ENCODE measurements at regions not wholly inside any gene's neighbourhood (a gene's known extent, or its start where the extent isn't known, plus 50 kb on each side); places are given as distances from the start of the nearest gene placed in this dataset.

DNA sequence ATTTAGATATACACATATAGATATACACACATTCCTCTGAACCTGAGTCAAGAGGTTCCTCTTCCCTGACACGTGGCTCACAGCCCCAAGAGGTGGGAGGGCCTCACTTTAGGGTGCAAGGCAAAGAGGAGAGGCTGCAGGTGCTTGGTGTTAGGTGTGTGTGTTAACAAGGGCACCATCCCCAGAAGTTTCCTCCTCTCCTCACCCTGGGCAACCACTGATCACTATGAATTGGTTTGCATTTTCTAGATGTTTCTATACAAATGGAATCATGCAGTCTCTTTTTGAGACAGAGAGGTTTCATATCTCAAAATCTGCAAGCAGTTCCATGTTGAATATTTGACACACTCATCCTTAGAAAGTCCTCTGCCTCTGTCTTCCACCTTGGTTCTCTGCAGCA, 120.9 kb upstream of the NECTIN1 start:
- Histone ChIP-seq H3K27ac (ENCODE audit: low read depth in 1 of 2, low read length in 1 of 2) (no peak overlapping the region), H3K36me3 (ENCODE audit: control insufficient read depth in 4 of 4, insufficient read depth in 4 of 4, low read length in 4 of 4) (no peaks in the 10 kb centered on the region), H3K4me3 (no peak overlapping the region), H3K9ac (ENCODE audit: insufficient read depth in 1 of 2, low read length in 2 of 2) (no peak overlapping the region), H3K9me3 (ENCODE audit: control insufficient read depth in 4 of 4, insufficient read depth in 3 of 4, low read length in 3 of 4) (peaks cover 0 to 20% (median 0%) of the 10 kb centered on the region in 4 donors), H3K4me1 (ENCODE audit: control insufficient read depth in 5 of 5, insufficient read depth in 5 of 5, low read length in 5 of 5) (peaks cover 0 to 2% (median 0%) of the 10 kb centered on the region in 5 donors), H3K27me3 (ENCODE audit: control insufficient read depth in 3 of 3, insufficient read depth in 3 of 3, low read length in 2 of 3) (no peaks in the 10 kb centered on the region)
- DNase-seq (no peak), ATAC-seq (ENCODE audit: insufficient read depth, low FRiP score) (no peak)
- TF ChIP-seq, protein P1, sequence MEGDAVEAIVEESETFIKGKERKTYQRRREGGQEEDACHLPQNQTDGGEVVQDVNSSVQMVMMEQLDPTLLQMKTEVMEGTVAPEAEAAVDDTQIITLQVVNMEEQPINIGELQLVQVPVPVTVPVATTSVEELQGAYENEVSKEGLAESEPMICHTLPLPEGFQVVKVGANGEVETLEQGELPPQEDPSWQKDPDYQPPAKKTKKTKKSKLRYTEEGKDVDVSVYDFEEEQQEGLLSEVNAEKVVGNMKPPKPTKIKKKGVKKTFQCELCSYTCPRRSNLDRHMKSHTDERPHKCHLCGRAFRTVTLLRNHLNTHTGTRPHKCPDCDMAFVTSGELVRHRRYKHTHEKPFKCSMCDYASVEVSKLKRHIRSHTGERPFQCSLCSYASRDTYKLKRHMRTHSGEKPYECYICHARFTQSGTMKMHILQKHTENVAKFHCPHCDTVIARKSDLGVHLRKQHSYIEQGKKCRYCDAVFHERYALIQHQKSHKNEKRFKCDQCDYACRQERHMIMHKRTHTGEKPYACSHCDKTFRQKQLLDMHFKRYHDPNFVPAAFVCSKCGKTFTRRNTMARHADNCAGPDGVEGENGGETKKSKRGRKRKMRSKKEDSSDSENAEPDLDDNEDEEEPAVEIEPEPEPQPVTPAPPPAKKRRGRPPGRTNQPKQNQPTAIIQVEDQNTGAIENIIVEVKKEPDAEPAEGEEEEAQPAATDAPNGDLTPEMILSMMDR (IDR thresholded peaks at IDR 0.05; ENCODE audit: control extremely low read depth, extremely low read depth), result no peak
- 9% methylated on average over 1 of the region's 1 CpG for WGBS, 2 donors

DNA sequence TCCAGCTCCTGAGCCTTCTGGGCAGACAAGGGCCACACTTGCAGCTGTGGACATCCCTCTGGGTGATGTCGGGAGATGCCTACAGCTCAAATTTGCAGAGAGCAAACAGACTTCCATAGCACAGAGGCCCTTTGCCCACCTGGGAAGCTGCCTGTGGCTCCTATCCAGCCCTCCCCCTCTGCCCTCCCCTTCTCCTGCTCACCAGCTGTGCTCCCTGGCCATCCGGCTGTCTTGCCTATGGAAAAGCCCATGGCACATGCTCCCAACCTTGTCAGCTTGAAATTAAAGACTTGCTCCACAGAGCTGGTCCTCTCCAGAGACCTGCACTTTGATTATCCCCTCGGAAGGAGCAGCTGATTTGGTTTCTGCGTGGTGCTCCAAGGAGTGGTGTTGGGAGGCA, 118.9 kb upstream of the NECTIN1 start:
- 56 to 66% methylated on average over 4 of the region's 4 CpGs for WGBS, 2 donors
- TF ChIP-seq, protein P1 (IDR thresholded peaks at IDR 0.05; ENCODE audit: control extremely low read depth, extremely low read depth), result no peak
- Histone ChIP-seq H3K27ac (ENCODE audit: low read depth in 1 of 2, low read length in 1 of 2) (no peak overlapping the region), H3K36me3 (ENCODE audit: control insufficient read depth in 4 of 4, insufficient read depth in 4 of 4, low read length in 4 of 4) (no peaks in the 10 kb centered on the region), H3K4me1 (ENCODE audit: control insufficient read depth in 5 of 5, insufficient read depth in 5 of 5, low read length in 5 of 5) (no peaks in the 10 kb centered on the region), H3K27me3 (ENCODE audit: control insufficient read depth in 3 of 3, insufficient read depth in 3 of 3, low read length in 2 of 3) (no peaks in the 10 kb centered on the region), H3K9me3 (ENCODE audit: control insufficient read depth in 4 of 4, insufficient read depth in 3 of 4, low read length in 3 of 4) (peaks cover 0 to 22% (median 0%) of the 10 kb centered on the region in 4 donors), H3K4me3 (no peak overlapping the region), H3K9ac (ENCODE audit: insufficient read depth in 1 of 2, low read length in 2 of 2) (no peak overlapping the region)
- DNase-seq (no peak), ATAC-seq (ENCODE audit: insufficient read depth, low FRiP score) (no peak)

DNA sequence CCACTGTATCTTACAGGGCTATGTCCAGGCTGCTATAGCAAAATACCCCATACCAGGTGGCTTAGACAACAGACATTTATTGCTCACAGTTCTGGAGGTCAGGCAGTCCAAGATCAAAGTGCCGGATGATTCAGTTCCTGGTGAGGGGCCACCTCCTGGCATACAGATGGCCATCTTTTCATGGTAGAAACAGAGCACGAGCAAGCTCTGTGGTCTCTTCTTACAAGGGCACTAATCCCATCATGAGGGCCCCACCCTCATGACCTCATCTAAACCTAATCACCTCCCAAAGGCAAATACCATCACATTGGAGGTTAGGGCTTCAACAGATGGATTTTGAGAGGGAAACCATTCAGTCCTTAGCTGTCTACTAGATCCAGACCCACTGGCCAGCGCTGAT, 117.4 kb upstream of the NECTIN1 start:
- no peak overlapping the region for H3K9ac ChIP-seq (ENCODE audit: insufficient read depth in 1 of 2, low read length in 2 of 2)
- ATAC-seq (ENCODE audit: insufficient read depth, low FRiP score) (no peak), DNase-seq (no peak)
- no peaks in the 10 kb centered on the region for H3K27me3 ChIP-seq (ENCODE audit: control insufficient read depth in 3 of 3, insufficient read depth in 3 of 3, low read length in 2 of 3)
- H3K27ac ChIP-seq (ENCODE audit: low read depth in 1 of 2, low read length in 1 of 2), result no peak overlapping the region
- WGBS, 2 donors, result 92 to 95% methylated on average over 3 of the region's 3 CpGs
- peaks cover 0 to 22% (median 0%) of the 10 kb centered on the region in 4 donors for H3K9me3 ChIP-seq (ENCODE audit: control insufficient read depth in 4 of 4, insufficient read depth in 3 of 4, low read length in 3 of 4)
- TF ChIP-seq, protein P1 (IDR thresholded peaks at IDR 0.05; ENCODE audit: control extremely low read depth, extremely low read depth), result no peak
- H3K4me3 ChIP-seq, result no peak overlapping the region
- H3K4me1 ChIP-seq (ENCODE audit: control insufficient read depth in 5 of 5, insufficient read depth in 5 of 5, low read length in 5 of 5), result no peaks in the 10 kb centered on the region
- H3K36me3 ChIP-seq (ENCODE audit: control insufficient read depth in 4 of 4, insufficient read depth in 4 of 4, low read length in 4 of 4), result no peaks in the 10 kb centered on the region

DNA sequence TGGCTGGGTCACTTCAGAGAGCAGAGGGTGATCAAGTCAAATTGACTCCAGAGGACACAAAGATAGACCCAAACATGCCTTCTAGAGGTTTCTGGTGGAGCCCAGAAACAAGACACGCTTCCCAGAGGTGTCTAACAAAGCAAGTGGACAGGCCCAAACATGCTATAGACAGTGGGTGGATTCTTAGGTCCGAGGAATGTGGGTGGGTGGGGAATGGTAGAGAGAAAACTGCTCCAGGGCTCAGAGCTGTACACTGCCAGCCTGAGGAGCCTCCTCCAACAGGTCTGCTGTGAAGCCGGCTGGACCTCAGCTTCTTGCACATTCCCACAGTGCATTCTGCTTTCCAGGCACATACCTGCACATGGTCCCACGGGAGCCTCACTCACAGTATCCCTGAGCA, 116.8 kb upstream of the NECTIN1 start:
- H3K9me3 ChIP-seq (ENCODE audit: control insufficient read depth in 4 of 4, insufficient read depth in 3 of 4, low read length in 3 of 4), result peaks cover 0 to 22% (median 0%) of the 10 kb centered on the region in 4 donors
- no peaks in the 10 kb centered on the region for H3K36me3 ChIP-seq (ENCODE audit: control insufficient read depth in 4 of 4, insufficient read depth in 4 of 4, low read length in 4 of 4)
- H3K27me3 ChIP-seq (ENCODE audit: control insufficient read depth in 3 of 3, insufficient read depth in 3 of 3, low read length in 2 of 3), result peaks cover 0 to 3% (median 0%) of the 10 kb centered on the region in 3 donors
- TF ChIP-seq, protein P1 (IDR thresholded peaks at IDR 0.05; ENCODE audit: control extremely low read depth, extremely low read depth), result no peak
- H3K27ac ChIP-seq (ENCODE audit: low read depth in 1 of 2, low read length in 1 of 2), result no peak overlapping the region
- ATAC-seq (ENCODE audit: insufficient read depth, low FRiP score) (no peak), DNase-seq (no peak)
- H3K4me3 ChIP-seq, result no peak overlapping the region
- H3K4me1 ChIP-seq (ENCODE audit: control insufficient read depth in 5 of 5, insufficient read depth in 5 of 5, low read length in 5 of 5), result no peaks in the 10 kb centered on the region
- WGBS, 2 donors, result 87 to 90% methylated on average over 4 of the region's 4 CpGs
- no peak overlapping the region for H3K9ac ChIP-seq (ENCODE audit: insufficient read depth in 1 of 2, low read length in 2 of 2)

All from lung (tissue), 11 donors.